ENCODE measurements at regions not wholly inside any gene's neighbourhood (a gene's known extent, or its start where the extent isn't known, plus 50 kb on each side); places are given as distances from the start of the nearest gene placed in this dataset.

DNA sequence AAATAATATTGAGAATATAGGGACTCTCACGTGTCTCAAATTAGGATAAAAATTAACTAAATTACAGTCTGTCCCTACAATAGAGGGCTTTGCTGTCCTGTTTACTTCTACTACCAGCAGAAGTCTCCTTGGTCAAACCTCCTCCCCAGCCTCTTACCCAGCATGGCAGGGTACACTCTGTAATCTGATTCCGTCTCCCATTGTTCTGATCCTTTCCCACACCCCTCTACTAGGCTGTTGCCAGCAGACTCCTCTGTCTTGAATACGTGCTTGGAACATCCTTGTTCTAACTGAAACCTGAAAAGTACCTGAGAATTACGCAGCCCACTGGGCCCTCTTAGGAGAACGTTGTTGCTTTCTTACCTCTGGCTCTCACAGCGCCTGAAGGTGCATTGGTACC, 112.2 kb upstream of the PREP start:
- TF ChIP-seq PBX3 (CRISPR knock-in tag; IDR thresholded peaks at IDR 0.05) (no peak), ZEB2 (tag by site-specific recombination; IDR thresholded peaks at IDR 0.05) (no peak), ZNF366 (tag by site-specific recombination; conservative IDR thresholded peaks at IDR 0.05) (no peak)
- TF ChIP-seq, protein P1, sequence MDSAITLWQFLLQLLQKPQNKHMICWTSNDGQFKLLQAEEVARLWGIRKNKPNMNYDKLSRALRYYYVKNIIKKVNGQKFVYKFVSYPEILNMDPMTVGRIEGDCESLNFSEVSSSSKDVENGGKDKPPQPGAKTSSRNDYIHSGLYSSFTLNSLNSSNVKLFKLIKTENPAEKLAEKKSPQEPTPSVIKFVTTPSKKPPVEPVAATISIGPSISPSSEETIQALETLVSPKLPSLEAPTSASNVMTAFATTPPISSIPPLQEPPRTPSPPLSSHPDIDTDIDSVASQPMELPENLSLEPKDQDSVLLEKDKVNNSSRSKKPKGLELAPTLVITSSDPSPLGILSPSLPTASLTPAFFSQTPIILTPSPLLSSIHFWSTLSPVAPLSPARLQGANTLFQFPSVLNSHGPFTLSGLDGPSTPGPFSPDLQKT (IDR thresholded peaks at IDR 0.05; ENCODE audit: borderline replicate concordance, low read depth, low read length): no peak
- TF ChIP-seq, protein P2, sequence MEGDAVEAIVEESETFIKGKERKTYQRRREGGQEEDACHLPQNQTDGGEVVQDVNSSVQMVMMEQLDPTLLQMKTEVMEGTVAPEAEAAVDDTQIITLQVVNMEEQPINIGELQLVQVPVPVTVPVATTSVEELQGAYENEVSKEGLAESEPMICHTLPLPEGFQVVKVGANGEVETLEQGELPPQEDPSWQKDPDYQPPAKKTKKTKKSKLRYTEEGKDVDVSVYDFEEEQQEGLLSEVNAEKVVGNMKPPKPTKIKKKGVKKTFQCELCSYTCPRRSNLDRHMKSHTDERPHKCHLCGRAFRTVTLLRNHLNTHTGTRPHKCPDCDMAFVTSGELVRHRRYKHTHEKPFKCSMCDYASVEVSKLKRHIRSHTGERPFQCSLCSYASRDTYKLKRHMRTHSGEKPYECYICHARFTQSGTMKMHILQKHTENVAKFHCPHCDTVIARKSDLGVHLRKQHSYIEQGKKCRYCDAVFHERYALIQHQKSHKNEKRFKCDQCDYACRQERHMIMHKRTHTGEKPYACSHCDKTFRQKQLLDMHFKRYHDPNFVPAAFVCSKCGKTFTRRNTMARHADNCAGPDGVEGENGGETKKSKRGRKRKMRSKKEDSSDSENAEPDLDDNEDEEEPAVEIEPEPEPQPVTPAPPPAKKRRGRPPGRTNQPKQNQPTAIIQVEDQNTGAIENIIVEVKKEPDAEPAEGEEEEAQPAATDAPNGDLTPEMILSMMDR (tag by site-specific recombination; IDR thresholded peaks at IDR 0.05): no peak
